Glomerular visceral epithelial cell (primary cell): ENCODE measurements at regions not wholly inside any gene's neighbourhood (a gene's known extent, or its start where the extent isn't known, plus 50 kb on each side); places are given as distances from the start of the nearest gene placed in this dataset.
"Not testable (repeated sequence)": the region's sequence is repeated elsewhere in the genome, so short reads cannot be mapped to it uniquely, and the experiment has no call there.

Experiments
- DNase-seq: peaks from one replicate; pipeline ENCODE4 v3.0.0-alpha.2; 2016; ENCODE audit errors: extremely low spot score

- no peak for DNase-seq
These were observed 316.1 kb downstream of the LNPK start for GRCh38 chr2:175686002-175686401.

GRCh38 chr2:175684466-175684865 is 317.6 kb downstream of the LNPK start:
- no peak for DNase-seq

DNA sequence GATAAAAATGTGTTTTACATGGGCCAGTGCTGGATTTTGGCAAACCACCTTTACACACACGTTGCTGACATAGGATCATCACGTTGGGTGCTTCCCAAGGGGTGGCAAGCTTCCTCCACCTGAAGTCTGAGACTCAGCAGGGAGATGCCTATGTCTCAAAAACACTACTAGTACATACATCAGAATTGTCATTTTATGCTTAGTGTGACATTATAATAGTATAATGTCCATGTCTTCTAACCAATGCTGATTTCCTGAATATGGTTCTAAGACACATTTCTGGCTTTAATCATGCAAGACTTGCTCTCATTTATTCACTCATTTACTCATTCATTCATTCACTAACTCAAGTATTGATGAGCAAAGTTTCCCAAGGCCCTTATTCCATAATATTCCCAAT is 322.3 kb downstream of the LNPK start:
- DNase-seq: no peak

GRCh38 chr2:175679231-175679630 is 322.8 kb downstream of the LNPK start:
- DNase-seq: no peak

DNA sequence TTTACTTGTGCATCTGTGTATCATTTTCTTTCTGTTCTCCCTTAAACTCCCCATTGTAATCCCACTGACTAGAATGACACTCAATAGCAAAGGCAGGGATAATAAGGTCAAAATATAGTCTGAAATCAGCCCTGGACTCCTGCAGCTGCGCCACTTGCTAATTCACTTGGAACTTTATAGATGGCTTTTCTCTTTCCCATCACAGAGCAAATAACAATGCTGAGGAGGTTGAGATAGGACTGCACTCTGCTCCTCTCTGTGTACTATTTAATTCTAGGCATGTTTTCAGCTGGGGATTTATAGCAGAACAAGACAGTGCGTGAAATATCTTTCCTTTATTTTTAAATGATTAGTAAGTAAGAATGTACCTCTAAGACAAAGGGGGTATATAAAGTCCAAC is 324.2 kb downstream of the LNPK start:
- DNase-seq: no peak

- DNase-seq: no peak
These were observed 325.3 kb downstream of the LNPK start for GRCh38 chr2:175676813-175677212.

DNA sequence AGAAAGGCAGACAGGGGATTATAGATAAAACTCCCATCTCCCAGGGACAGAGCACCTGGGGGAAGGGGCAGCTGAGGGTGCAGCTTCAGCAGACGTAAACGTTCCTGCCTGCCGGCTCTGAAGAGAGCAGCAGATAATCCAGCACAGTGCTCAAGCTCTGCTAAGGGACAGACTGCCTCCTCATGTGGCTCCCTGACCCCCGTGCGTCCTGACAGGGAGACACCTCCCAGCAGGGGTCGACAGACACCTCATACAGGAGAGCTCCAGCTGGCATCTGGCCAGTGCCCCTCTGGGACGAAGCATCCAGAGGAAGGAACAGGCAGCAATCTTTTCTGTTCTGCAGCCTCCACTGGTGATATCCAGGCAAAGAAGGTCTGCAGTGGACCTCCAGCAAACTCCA is 333.3 kb downstream of the LNPK start:
- not testable (repeated sequence) for DNase-seq

- DNase-seq: no peak
These were observed 339.7 kb downstream of the LNPK start for GRCh38 chr2:175662335-175662734.

GRCh38 chr2:175648577-175649063 is 353.4 kb downstream of the LNPK start:
- DNase-seq: no peak

- no peak for DNase-seq
These were observed 355.0 kb downstream of the LNPK start for GRCh38 chr2:175647058-175647457.

DNA sequence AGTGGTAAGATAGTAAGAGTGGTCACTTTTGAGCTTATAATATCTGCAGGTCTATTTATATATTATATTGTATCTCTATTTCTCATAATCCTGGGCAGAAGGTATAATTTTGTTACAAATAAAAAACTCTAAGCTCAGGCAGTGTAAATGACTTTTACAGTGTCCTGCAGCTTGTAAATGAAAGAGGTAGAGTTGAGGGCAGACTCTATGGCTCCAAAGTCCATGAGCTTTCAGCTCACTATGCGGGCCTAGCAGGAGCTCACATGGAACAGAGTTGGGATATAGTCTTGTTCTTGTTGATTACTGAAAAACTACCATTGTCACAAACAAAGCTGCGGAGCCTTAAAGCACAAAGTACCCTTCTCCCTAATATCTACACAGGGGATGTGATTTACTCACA is 361.4 kb downstream of the LNPK start:
- DNase-seq: no peak

DNA sequence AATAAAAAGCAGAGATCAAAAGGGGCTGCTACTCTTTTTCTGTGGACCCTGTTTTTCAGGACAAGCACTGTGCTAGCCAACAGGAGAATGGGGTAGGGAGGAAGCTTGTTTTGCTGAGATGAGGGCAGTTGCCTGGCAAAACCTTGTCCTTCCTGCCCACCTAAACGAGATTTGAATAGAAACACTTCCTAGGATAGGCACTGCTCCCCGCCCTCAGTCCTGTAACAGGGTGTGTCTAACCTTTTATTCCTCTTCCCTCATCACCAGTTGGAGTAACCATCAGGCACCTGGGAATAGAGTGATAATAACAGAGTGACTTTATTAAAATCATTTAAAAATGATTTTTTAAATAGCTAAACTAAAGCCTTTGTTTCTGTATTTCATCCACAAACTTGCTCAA is 368.8 kb downstream of the LNPK start:
- DNase-seq: no peak

- no peak for DNase-seq
These were observed 370.8 kb downstream of the LNPK start for GRCh38 chr2:175631245-175631623.

GRCh38 chr2:175630280-175631244 is 371.5 kb downstream of the LNPK start:
- no peak for DNase-seq

- DNase-seq: no peak
These were observed 373.8 kb downstream of the LNPK start for GRCh38 chr2:175628243-175628642.

GRCh38 chr2:175627405-175627804 is 374.7 kb downstream of the LNPK start:
- DNase-seq: no peak

- DNase-seq: no peak
These were observed 375.3 kb downstream of the LNPK start for GRCh38 chr2:175626796-175627195.

DNA sequence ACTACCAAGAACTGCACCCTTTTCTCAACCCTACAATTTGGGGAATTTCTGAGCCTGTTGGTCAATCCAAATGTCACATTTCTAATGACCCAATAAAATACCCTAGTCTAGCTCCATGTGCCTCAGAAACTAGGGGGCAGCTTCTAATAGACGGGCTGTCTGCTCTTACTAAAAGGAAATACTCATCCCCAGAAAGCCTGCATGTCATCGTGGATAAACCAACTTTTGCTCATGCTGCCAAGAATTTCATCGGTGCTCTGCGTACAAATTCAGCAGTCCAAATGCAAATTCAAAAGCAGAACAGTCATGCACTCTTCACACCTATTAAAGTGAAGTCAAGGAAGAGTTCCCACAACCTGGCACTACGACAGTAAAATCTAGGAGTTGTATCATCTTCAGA is 377.3 kb downstream of the LNPK start:
- DNase-seq: no peak

GRCh38 chr2:175624211-175624761 is 377.8 kb downstream of the LNPK start:
- DNase-seq: no peak

GRCh38 chr2:175621821-175622220 is 380.2 kb downstream of the LNPK start:
- no peak for DNase-seq

DNA sequence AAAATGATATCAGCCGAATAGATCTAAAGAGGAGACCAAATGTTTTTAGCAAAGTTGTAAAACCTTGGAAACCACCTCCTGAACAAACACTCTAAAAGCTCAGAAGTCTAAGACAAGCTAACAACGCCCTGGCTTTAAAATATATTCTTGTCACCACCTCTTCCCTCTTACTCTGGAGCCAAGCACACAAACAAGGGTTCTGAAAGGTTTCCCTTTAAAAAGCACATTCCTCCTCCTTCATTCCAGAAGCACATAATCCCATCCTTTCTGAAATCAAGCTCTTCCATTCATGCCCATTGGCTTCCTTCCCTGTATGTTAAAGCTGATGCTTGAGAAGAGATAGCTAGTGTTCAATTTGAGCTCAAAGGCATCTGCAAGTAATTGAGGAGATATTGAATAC is 382.0 kb downstream of the LNPK start:
- no peak for DNase-seq

DNA sequence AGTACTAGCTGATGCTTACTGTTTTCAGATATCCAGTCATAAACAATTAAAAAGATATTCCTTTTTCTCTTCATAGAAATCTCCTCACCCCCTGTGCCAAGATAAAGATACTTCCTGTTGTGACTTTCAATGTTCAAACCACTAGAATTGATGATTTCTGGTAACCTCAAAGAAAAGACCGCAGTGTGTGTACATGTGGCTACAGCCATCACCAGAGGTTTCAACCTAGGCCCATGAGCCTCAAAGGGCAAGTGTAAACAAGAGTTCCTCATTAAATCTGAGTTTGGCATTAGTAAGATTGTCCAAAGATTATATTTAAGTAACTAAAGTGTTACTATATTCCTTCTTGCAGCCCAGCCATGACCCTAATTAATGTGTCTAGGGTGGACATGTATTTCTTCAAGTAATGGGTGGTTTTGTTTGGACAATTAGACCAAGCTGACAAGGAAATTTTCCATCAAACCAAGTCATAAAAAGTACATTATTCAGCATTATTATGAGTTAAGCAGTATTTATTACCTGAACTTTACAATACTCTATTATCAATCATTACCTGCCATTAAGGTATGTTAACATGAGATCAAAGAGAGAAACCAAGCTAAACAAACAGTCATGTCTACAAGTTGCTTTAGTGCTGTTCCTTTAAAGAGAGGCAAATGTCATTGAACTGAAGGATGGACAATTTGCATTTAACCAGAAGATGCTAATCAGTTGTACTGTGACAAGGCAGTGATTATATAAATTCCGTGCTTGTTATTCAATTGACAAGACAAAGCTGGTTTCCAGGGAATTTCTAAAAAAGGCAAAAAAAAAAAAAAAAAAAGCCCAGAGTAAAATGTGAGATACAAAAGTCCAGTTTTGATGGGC is 382.7 kb downstream of the LNPK start:
- no peak for DNase-seq
